ENCODE measurements at regions not wholly inside any gene's neighbourhood (a gene's known extent, or its start where the extent isn't known, plus 50 kb on each side); places are given as distances from the start of the nearest gene placed in this dataset.

DNA sequence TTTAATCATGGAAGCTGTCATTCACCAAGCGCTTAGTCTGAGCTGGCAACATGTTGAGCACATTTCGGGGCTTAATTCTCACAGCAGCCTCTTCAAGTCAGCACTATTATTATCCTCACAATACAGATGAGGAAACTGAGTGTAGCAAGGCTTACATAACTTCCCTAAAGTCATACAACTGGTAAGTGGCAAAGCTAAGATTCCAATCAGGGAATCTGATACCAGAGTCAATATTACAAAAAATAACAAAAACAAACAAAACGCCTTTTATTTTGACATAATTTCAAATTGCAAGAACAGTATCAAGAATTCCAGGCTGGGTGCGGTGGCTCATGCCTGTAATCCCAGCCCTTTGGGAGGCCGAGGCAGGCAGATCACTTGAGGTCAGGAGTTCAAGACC is 120.4 kb upstream of the DUSP21 start:
- no peaks in the 10 kb centered on the region for H3K79me2 ChIP-seq (ENCODE audit: control insufficient read depth in 1 of 2, insufficient read depth in 2 of 2, low read length in 2 of 2)
- no peak overlapping the region for H3K4me2 ChIP-seq (ENCODE audit: insufficient read depth in 1 of 2, low read depth in 2 of 2, low read length in 2 of 2)
- no peaks in the 10 kb centered on the region for H3K4me1 ChIP-seq (replicated peaks in 1 of 4; ENCODE audit: control insufficient read depth in 3 of 4, insufficient read depth in 4 of 4, low read length in 3 of 4)
- no peaks in the 10 kb centered on the region for H3K79me1 ChIP-seq (ENCODE audit: low read depth, low read length)
- H3K27ac ChIP-seq (ENCODE audit: low read depth, low read length), result no peak overlapping the region
- no peak overlapping the region for H2BK20ac ChIP-seq (ENCODE audit: low read length)
- H4K5ac ChIP-seq (ENCODE audit: insufficient read length, low read depth, low read length), result no peak overlapping the region
- H2BK120ac ChIP-seq (replicated peaks; ENCODE audit: low read depth, low read length), result no peak overlapping the region
- no peak overlapping the region for H3K56ac ChIP-seq (replicated peaks; ENCODE audit: insufficient read length, low read depth, low read length)
- H2AK5ac ChIP-seq (ENCODE audit: low read depth, low read length), result no peak overlapping the region
- no peak for DNase-seq (ENCODE audit: low read depth in 1 of 2, low spot score in 2 of 2)
- no peaks in the 10 kb centered on the region for H3K23me2 ChIP-seq (ENCODE audit: low read depth, low read length)
- ChIA-PET POLR2A (ENCODE audit: partially characterized antibody) (no interaction called here), CTCF (ENCODE audit: partially characterized antibody) (no interaction called here)
- no peak overlapping the region for H2BK15ac ChIP-seq (ENCODE audit: low read length)
- H4K8ac ChIP-seq (ENCODE audit: extremely low read depth, insufficient read depth, low read length), result no peak overlapping the region
- no peak for FAIRE-seq
- no peak overlapping the region for H4K91ac ChIP-seq (replicated peaks; ENCODE audit: insufficient read length, low read length)
- no peaks in the 10 kb centered on the region for H4K20me1 ChIP-seq (replicated peaks in 1 of 2; ENCODE audit: control insufficient read depth in 1 of 2, insufficient read depth in 2 of 2, low read length in 2 of 2)
- H3K9me3 ChIP-seq (ENCODE audit: insufficient read depth in 2 of 2, low read depth in 1 of 2, low read length in 1 of 2), result no peaks in the 10 kb centered on the region
- H3K36me3 ChIP-seq (ENCODE audit: control insufficient read depth in 2 of 4, insufficient read depth in 4 of 4, low read length in 3 of 4), result no peaks in the 10 kb centered on the region
- H3K14ac ChIP-seq (ENCODE audit: insufficient read length), result no peak overlapping the region
- no peak overlapping the region for H3K4ac ChIP-seq (replicated peaks; ENCODE audit: insufficient read length, low read depth, low read length)
- no peaks in the 10 kb centered on the region for H3K27me3 ChIP-seq (replicated peaks in 1 of 4; ENCODE audit: control insufficient read depth in 3 of 4, extremely low read depth in 1 of 4, insufficient read depth in 3 of 4, low read length in 3 of 4)
- no peak overlapping the region for H3K9ac ChIP-seq (replicated peaks in 1 of 4; ENCODE audit: extremely low read depth in 1 of 4, low read depth in 3 of 4, low read length in 3 of 4)
- H3K23ac ChIP-seq (ENCODE audit: insufficient read length), result no peak overlapping the region
- H3K4me3 ChIP-seq (ENCODE audit: extremely low read depth in 1 of 4, insufficient read depth in 2 of 4, low read depth in 3 of 4, low read length in 4 of 4), result no peak overlapping the region
- no peak overlapping the region for H3K18ac ChIP-seq (ENCODE audit: extremely low read depth, low read length)
- H2BK12ac ChIP-seq (ENCODE audit: low read depth, low read length), result no peak overlapping the region
- H2AFZ ChIP-seq (ENCODE audit: low read length), result no peak overlapping the region
- H2BK5ac ChIP-seq (ENCODE audit: low read depth, low read length), result no peak overlapping the region
- whole genome bisulfite sequencing, 2 experiments (ENCODE audit: extremely low coverage in 1 of 2, insufficient coverage in 1 of 2, insufficient read length in 1 of 2, insufficient replicate concordance in 2 of 2, low coverage in 1 of 2, low lambda C conversion rate in 2 of 2, missing lambda C conversion rate in 1 of 2), result 98% methylated on average over 5 of the region's 5 CpGs; no CpG with 5 or more reads in 1 of the 2 experiments
- TF ChIP-seq SIRT6 (IDR thresholded peaks at IDR 0.05; ENCODE audit: low read length), result no peak
- TF ChIP-seq, protein P1, sequence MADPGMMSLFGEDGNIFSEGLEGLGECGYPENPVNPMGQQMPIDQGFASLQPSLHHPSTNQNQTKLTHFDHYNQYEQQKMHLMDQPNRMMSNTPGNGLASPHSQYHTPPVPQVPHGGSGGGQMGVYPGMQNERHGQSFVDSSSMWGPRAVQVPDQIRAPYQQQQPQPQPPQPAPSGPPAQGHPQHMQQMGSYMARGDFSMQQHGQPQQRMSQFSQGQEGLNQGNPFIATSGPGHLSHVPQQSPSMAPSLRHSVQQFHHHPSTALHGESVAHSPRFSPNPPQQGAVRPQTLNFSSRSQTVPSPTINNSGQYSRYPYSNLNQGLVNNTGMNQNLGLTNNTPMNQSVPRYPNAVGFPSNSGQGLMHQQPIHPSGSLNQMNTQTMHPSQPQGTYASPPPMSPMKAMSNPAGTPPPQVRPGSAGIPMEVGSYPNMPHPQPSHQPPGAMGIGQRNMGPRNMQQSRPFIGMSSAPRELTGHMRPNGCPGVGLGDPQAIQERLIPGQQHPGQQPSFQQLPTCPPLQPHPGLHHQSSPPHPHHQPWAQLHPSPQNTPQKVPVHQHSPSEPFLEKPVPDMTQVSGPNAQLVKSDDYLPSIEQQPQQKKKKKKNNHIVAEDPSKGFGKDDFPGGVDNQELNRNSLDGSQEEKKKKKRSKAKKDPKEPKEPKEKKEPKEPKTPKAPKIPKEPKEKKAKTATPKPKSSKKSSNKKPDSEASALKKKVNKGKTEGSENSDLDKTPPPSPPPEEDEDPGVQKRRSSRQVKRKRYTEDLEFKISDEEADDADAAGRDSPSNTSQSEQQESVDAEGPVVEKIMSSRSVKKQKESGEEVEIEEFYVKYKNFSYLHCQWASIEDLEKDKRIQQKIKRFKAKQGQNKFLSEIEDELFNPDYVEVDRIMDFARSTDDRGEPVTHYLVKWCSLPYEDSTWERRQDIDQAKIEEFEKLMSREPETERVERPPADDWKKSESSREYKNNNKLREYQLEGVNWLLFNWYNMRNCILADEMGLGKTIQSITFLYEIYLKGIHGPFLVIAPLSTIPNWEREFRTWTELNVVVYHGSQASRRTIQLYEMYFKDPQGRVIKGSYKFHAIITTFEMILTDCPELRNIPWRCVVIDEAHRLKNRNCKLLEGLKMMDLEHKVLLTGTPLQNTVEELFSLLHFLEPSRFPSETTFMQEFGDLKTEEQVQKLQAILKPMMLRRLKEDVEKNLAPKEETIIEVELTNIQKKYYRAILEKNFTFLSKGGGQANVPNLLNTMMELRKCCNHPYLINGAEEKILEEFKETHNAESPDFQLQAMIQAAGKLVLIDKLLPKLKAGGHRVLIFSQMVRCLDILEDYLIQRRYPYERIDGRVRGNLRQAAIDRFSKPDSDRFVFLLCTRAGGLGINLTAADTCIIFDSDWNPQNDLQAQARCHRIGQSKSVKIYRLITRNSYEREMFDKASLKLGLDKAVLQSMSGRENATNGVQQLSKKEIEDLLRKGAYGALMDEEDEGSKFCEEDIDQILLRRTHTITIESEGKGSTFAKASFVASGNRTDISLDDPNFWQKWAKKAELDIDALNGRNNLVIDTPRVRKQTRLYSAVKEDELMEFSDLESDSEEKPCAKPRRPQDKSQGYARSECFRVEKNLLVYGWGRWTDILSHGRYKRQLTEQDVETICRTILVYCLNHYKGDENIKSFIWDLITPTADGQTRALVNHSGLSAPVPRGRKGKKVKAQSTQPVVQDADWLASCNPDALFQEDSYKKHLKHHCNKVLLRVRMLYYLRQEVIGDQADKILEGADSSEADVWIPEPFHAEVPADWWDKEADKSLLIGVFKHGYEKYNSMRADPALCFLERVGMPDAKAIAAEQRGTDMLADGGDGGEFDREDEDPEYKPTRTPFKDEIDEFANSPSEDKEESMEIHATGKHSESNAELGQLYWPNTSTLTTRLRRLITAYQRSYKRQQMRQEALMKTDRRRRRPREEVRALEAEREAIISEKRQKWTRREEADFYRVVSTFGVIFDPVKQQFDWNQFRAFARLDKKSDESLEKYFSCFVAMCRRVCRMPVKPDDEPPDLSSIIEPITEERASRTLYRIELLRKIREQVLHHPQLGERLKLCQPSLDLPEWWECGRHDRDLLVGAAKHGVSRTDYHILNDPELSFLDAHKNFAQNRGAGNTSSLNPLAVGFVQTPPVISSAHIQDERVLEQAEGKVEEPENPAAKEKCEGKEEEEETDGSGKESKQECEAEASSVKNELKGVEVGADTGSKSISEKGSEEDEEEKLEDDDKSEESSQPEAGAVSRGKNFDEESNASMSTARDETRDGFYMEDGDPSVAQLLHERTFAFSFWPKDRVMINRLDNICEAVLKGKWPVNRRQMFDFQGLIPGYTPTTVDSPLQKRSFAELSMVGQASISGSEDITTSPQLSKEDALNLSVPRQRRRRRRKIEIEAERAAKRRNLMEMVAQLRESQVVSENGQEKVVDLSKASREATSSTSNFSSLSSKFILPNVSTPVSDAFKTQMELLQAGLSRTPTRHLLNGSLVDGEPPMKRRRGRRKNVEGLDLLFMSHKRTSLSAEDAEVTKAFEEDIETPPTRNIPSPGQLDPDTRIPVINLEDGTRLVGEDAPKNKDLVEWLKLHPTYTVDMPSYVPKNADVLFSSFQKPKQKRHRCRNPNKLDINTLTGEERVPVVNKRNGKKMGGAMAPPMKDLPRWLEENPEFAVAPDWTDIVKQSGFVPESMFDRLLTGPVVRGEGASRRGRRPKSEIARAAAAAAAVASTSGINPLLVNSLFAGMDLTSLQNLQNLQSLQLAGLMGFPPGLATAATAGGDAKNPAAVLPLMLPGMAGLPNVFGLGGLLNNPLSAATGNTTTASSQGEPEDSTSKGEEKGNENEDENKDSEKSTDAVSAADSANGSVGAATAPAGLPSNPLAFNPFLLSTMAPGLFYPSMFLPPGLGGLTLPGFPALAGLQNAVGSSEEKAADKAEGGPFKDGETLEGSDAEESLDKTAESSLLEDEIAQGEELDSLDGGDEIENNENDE (IDR thresholded peaks at IDR 0.05; ENCODE audit: insufficient replicate concordance, low read length), result no peak
